CD4-positive, alpha-beta T cell treated with Interleukin-17A for 4 hours (primary cell): ENCODE measurements at regions not wholly inside any gene's neighbourhood (a gene's known extent, or its start where the extent isn't known, plus 50 kb on each side); places are given as distances from the start of the nearest gene placed in this dataset.
"Not testable (repeated sequence)": the region's sequence is repeated elsewhere in the genome, so short reads cannot be mapped to it uniquely, and the experiment has no call there.

Source experiments
- DNase-seq: peaks from one replicate; pipeline ENCODE4 v3.0.0-alpha.2; 2020; ENCODE audit warnings: mixed read lengths

GRCh38 chr1:101485712-101486111 lies 248.9 kb downstream of the S1PR1 start:
- no peak for DNase-seq

GRCh38 chr1:101492144-101492543 lies 255.3 kb downstream of the S1PR1 start:
- DNase-seq: not testable (repeated sequence)

- not testable (repeated sequence) for DNase-seq
These were observed 257.1 kb downstream of the S1PR1 start for GRCh38 chr1:101493920-101494319.

- DNase-seq: no peak
These were observed 259.3 kb downstream of the S1PR1 start for GRCh38 chr1:101496109-101496508.

GRCh38 chr1:101497881-101498559 lies 261.2 kb downstream of the S1PR1 start:
- no peak for DNase-seq

GRCh38 chr1:101504106-101504505 lies 267.3 kb downstream of the S1PR1 start:
- DNase-seq: not testable (repeated sequence)

GRCh38 chr1:101505240-101505639 lies 268.4 kb downstream of the S1PR1 start:
- DNase-seq: not testable (repeated sequence)

- peak; percentile 55 for DNase-seq
These were observed 269.8 kb downstream of the S1PR1 start for GRCh38 chr1:101506541-101507164.

- DNase-seq: no peak
These were observed 270.7 kb downstream of the S1PR1 start for GRCh38 chr1:101507547-101507971.

- no peak for DNase-seq
These were observed 272.1 kb downstream of the S1PR1 start for GRCh38 chr1:101508913-101509312.

GRCh38 chr1:101509370-101509769 lies 272.6 kb downstream of the S1PR1 start:
- no peak for DNase-seq

- no peak for DNase-seq
These were observed 274.5 kb downstream of the S1PR1 start for GRCh38 chr1:101511202-101511891.

GRCh38 chr1:101520302-101520701 lies 283.5 kb downstream of the S1PR1 start:
- DNase-seq: peak; percentile 3

GRCh38 chr1:101522486-101522885 lies 285.7 kb downstream of the S1PR1 start:
- DNase-seq: no peak

GRCh38 chr1:101526813-101527212 lies 290.0 kb downstream of the S1PR1 start:
- no peak for DNase-seq

- DNase-seq: no peak
These were observed 295.6 kb downstream of the S1PR1 start for GRCh38 chr1:101532377-101532776.

GRCh38 chr1:101540161-101540560 lies 303.3 kb downstream of the S1PR1 start:
- DNase-seq: no peak

GRCh38 chr1:101546885-101547284 lies 310.1 kb downstream of the S1PR1 start:
- no peak for DNase-seq

- no peak for DNase-seq
These were observed 310.5 kb downstream of the S1PR1 start for GRCh38 chr1:101547357-101547756.

GRCh38 chr1:101548376-101548775 lies 311.6 kb downstream of the S1PR1 start:
- no peak for DNase-seq

GRCh38 chr1:101550581-101550980 lies 313.8 kb downstream of the S1PR1 start:
- DNase-seq: no peak

- DNase-seq: no peak
These were observed 330.2 kb downstream of the S1PR1 start for GRCh38 chr1:101566883-101567538.

- peak; percentile 57 for DNase-seq
These were observed 330.9 kb downstream of the S1PR1 start for GRCh38 chr1:101567582-101568189.
